HG02571 (cell line): ENCODE measurements at regions not wholly inside any gene's neighbourhood (a gene's known extent, or its start where the extent isn't known, plus 50 kb on each side); places are given as distances from the start of the nearest gene placed in this dataset.

ENCODE experiments used
- ATAC-seq: cut with Tn5 transposase; IDR thresholded peaks from one replicate; pipeline ENCODE4 v1.9.1; 2021; ENCODE audit warnings: mild to moderate bottlenecking, moderate library complexity; ENCODE audit not compliant: unreplicated experiment

- ATAC-seq: no peak
These were observed 50.3 kb upstream of the MACC1 start for GRCh38 chr7:20267482-20267881.

GRCh38 chr7:20268824-20269223 lies 51.6 kb upstream of the MACC1 start:
- ATAC-seq: no peak

GRCh38 chr7:20269726-20270125 lies 52.5 kb upstream of the MACC1 start:
- no peak for ATAC-seq

GRCh38 chr7:20270371-20270770 lies 53.2 kb upstream of the MACC1 start:
- no peak for ATAC-seq

- peak; percentile 98 for ATAC-seq
These were observed 53.7 kb upstream of the MACC1 start for GRCh38 chr7:20270867-20271266.

GRCh38 chr7:20275637-20276036 lies 55.1 kb upstream of the ITGB8 start:
- no peak for ATAC-seq

- ATAC-seq: no peak
These were observed 53.8 kb upstream of the ITGB8 start for GRCh38 chr7:20276705-20277472.

- no peak for ATAC-seq
These were observed 50.7 kb upstream of the ITGB8 start for GRCh38 chr7:20279979-20280378.

- ATAC-seq: no peak
These were observed 50.0 kb upstream of the ITGB8 start for GRCh38 chr7:20280475-20281351.
